A673 (cell line): ENCODE measurements at regions not wholly inside any gene's neighbourhood (a gene's known extent, or its start where the extent isn't known, plus 50 kb on each side); places are given as distances from the start of the nearest gene placed in this dataset.
"Not testable (repeated sequence)": the region's sequence is repeated elsewhere in the genome, so short reads cannot be mapped to it uniquely, and the experiment has no call there.

ENCODE experiments used
- BruUV-seq: library from RNA; stranded (reverse); fragments of 400-500 nt; replicated peaks from 2 replicates; lab custom pipeline; 2021; lab: Mats Ljungman, UMichigan
- CTCF ChIA-PET: fragments of 300-600 bp; sonication (Branson Sonifier 250); formaldehyde crosslinking; loops from one replicate; lab custom pipeline; 2022; ENCODE audit warnings: antibody characterized with exemption; lab: Charles Lee
- POLR2A ChIA-PET: fragments of 300-600 bp; sonication (Branson Sonifier 250); formaldehyde crosslinking; loops from one replicate; lab custom pipeline; 2022; ENCODE audit warnings: antibody characterized with exemption; ENCODE audit not compliant: low non-redundant PET; lab: Charles Lee
- DNase-seq: peaks from one replicate; pipeline ENCODE4 v3.0.0-alpha.2; 2015; ENCODE audit warnings: low spot score
- H3K27ac ChIP-seq: fragments of 200-600 bp; sonication (generic); 2 replicates; pipeline ENCODE4 v1.5.1; 2016; ENCODE audit warnings: mixed run types, low read depth, mild to moderate bottlenecking, mixed read lengths, antibody characterized with exemption, low read length; ENCODE audit not compliant: poor library complexity, severe bottlenecking
- H3K27me3 ChIP-seq: fragments of 200-600 bp; sonication (generic); replicated peaks from 2 replicates; pipeline ENCODE4 v1.6.1; 2017; ENCODE audit warnings: mixed run types, low read depth, mild to moderate bottlenecking, mixed read lengths, antibody characterized with exemption, low read length; ENCODE audit not compliant: insufficient read depth, poor library complexity
- H3K36me3 ChIP-seq: fragments of 200-600 bp; sonication (generic); 2 replicates; pipeline ENCODE4 v1.6.1; 2016; ENCODE audit warnings: mixed run types, mild to moderate bottlenecking, mixed read lengths, antibody characterized with exemption, low read length; ENCODE audit not compliant: insufficient read depth, poor library complexity, severe bottlenecking
- H3K4me1 ChIP-seq: fragments of 200-600 bp; sonication (generic); 2 replicates; pipeline ENCODE4 v1.6.1; 2017; ENCODE audit warnings: mixed run types, mild to moderate bottlenecking, mixed read lengths, antibody characterized with exemption, low read length; ENCODE audit not compliant: insufficient read depth, poor library complexity, severe bottlenecking
- H3K4me3 ChIP-seq: fragments of 200-600 bp; sonication (generic); 2 replicates; pipeline ENCODE4 v1.5.1; 2016; ENCODE audit warnings: low read depth, mixed run types, mild to moderate bottlenecking, mixed read lengths, low read length; ENCODE audit not compliant: poor library complexity, severe bottlenecking
- H3K9me3 ChIP-seq: fragments of 200-600 bp; sonication (generic); 2 replicates; pipeline ENCODE4 v1.6.1; 2016; ENCODE audit warnings: mixed run types, low read depth, mild to moderate bottlenecking, mixed read lengths, antibody characterized with exemption, low read length; ENCODE audit not compliant: poor library complexity, severe bottlenecking
- EZH2 ChIP-seq: fragments of 200-600 bp; sonication (generic); IDR thresholded peaks from 2 replicates; pipeline ENCODE4 v1.6.1; 2017; ENCODE audit warnings: borderline replicate concordance, low read depth, mild to moderate bottlenecking, mixed read lengths, antibody characterized with exemption, low read length; ENCODE audit not compliant: poor library complexity, severe bottlenecking
- intact Hi-C: fragments of 100-400 bp; cut with micrococcal nuclease; formaldehyde crosslinking; loops from one replicate; pipeline ENCODE4 v1.10.0; 2022; ENCODE audit not compliant: unreplicated experiment
- TF ChIP-seq, protein P1 (sequence below): fragments of 300-800, 200-600 bp; sonication (generic); conservative IDR thresholded peaks from 2 replicates; pipeline ENCODE4 v1.5.1; 2017; ENCODE audit warnings: low read depth, mild to moderate bottlenecking, antibody characterized with exemption, low read length, moderate library complexity, mixed read lengths

GRCh38 chr2:19101968-19102367 is 256.5 kb downstream of the OSR1 start:
- Histone ChIP-seq H3K27me3 (no peaks in the 10 kb centered on the region), H3K36me3 (no peaks in the 10 kb centered on the region), H3K4me1 (no peaks in the 10 kb centered on the region), H3K27ac (no peak overlapping the region), H3K4me3 (no peak overlapping the region), H3K9me3 (no peaks in the 10 kb centered on the region)
- ChIA-PET CTCF (no interaction called here), POLR2A (no interaction called here)
- TF ChIP-seq EZH2: no peak
- no TSS peak for BruUV-seq
- intact Hi-C loops: no loop called here
- DNase-seq: no peak

- Histone ChIP-seq H3K4me1 (no peaks in the 10 kb centered on the region), H3K9me3 (no peaks in the 10 kb centered on the region), H3K27ac (no peak overlapping the region), H3K36me3 (no peaks in the 10 kb centered on the region), H3K4me3 (no peak overlapping the region), H3K27me3 (no peaks in the 10 kb centered on the region)
- CTCF ChIA-PET: no interaction called here
- intact Hi-C loops: no loop called here
- no peak for DNase-seq
- no TSS peak for BruUV-seq
- POLR2A ChIA-PET: no interaction called here
- TF ChIP-seq EZH2: no peak
- TF ChIP-seq, protein P1, sequence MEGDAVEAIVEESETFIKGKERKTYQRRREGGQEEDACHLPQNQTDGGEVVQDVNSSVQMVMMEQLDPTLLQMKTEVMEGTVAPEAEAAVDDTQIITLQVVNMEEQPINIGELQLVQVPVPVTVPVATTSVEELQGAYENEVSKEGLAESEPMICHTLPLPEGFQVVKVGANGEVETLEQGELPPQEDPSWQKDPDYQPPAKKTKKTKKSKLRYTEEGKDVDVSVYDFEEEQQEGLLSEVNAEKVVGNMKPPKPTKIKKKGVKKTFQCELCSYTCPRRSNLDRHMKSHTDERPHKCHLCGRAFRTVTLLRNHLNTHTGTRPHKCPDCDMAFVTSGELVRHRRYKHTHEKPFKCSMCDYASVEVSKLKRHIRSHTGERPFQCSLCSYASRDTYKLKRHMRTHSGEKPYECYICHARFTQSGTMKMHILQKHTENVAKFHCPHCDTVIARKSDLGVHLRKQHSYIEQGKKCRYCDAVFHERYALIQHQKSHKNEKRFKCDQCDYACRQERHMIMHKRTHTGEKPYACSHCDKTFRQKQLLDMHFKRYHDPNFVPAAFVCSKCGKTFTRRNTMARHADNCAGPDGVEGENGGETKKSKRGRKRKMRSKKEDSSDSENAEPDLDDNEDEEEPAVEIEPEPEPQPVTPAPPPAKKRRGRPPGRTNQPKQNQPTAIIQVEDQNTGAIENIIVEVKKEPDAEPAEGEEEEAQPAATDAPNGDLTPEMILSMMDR: no peak
Observed at GRCh38 chr2:19100570-19100969, 257.9 kb downstream of the OSR1 start.

- Histone ChIP-seq H3K27ac (no peak overlapping the region), H3K27me3 (no peaks in the 10 kb centered on the region), H3K4me1 (no peaks in the 10 kb centered on the region), H3K4me3 (no peak overlapping the region), H3K36me3 (no peaks in the 10 kb centered on the region), H3K9me3 (no peaks in the 10 kb centered on the region)
- POLR2A ChIA-PET: no interaction called here
- BruUV-seq: no TSS peak
- no peak for DNase-seq
- TF ChIP-seq, protein P1: no peak
- intact Hi-C loops: no loop called here
- CTCF ChIA-PET: no interaction called here
Observed at GRCh38 chr2:19099181-19099580, 259.2 kb downstream of the OSR1 start.

- Histone ChIP-seq H3K36me3 (no peaks in the 10 kb centered on the region), H3K27ac (no peak overlapping the region), H3K4me3 (no peak overlapping the region), H3K4me1 (no peaks in the 10 kb centered on the region), H3K9me3 (no peaks in the 10 kb centered on the region), H3K27me3 (no peaks in the 10 kb centered on the region)
- intact Hi-C loops: no loop called here
- POLR2A ChIA-PET: no interaction called here
- BruUV-seq: no TSS peak
- no peak for DNase-seq
- CTCF ChIA-PET: no interaction called here
- TF ChIP-seq, protein P1: no peak
- no peak for TF ChIP-seq EZH2
Observed at GRCh38 chr2:19098467-19099160, 259.8 kb downstream of the OSR1 start.

GRCh38 chr2:19089476-19089875 is 268.9 kb downstream of the OSR1 start:
- H3K27me3 ChIP-seq, BruUV-seq, H3K4me1 ChIP-seq, H3K36me3 ChIP-seq, CTCF ChIA-PET, POLR2A ChIA-PET, H3K4me3 ChIP-seq, H3K27ac ChIP-seq, DNase-seq, H3K9me3 ChIP-seq, intact Hi-C loops: not testable (repeated sequence)
